HG03103 (cell line): ENCODE measurements at regions not wholly inside any gene's neighbourhood (a gene's known extent, or its start where the extent isn't known, plus 50 kb on each side); places are given as distances from the start of the nearest gene placed in this dataset.

Experiments used
- ATAC-seq: cut with Tn5 transposase; IDR thresholded peaks from one replicate; pipeline ENCODE4 v1.9.1; 2021; ENCODE audit warnings: low read depth; ENCODE audit not compliant: unreplicated experiment

- ATAC-seq: no peak
These were observed 164.7 kb upstream of the SMAD3 start for GRCh38 chr15:66900586-66901310.

- ATAC-seq: no peak
These were observed 163.9 kb upstream of the SMAD3 start for GRCh38 chr15:66901336-66902100.

- ATAC-seq: no peak
These were observed 160.2 kb upstream of the SMAD3 start for GRCh38 chr15:66905185-66905584.

DNA sequence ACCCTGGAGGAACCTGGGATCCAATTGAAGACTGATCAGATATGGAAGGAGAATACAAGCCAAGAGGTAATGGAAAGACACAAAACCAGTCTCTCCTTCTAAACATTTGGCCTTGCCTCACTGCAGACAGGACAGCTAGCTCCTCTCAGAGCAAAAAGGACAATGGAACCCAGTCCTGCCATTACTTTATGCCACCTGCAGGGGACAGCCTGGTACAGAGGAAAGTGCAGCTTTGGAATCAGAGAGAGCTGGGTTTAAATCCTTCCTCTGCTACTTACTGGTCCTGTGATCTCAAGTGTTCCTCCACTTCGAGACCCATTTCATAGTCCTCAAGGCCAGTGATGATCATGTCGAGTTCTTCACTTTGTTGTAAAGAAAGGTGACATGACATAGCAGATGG, 159.4 kb upstream of the SMAD3 start:
- no peak for ATAC-seq

- no peak for ATAC-seq
These were observed 158.5 kb upstream of the SMAD3 start for GRCh38 chr15:66906668-66907614.

- ATAC-seq: no peak
These were observed 157.3 kb upstream of the SMAD3 start for GRCh38 chr15:66907826-66908743.

GRCh38 chr15:66908744-66909095, 156.7 kb upstream of the SMAD3 start:
- no peak for ATAC-seq

GRCh38 chr15:66909381-66909890, 156.0 kb upstream of the SMAD3 start:
- no peak for ATAC-seq

GRCh38 chr15:66911131-66911700, 154.2 kb upstream of the SMAD3 start:
- ATAC-seq: no peak

GRCh38 chr15:66912001-66912400, 153.4 kb upstream of the SMAD3 start:
- ATAC-seq: no peak

- ATAC-seq: no peak
These were observed 153.0 kb upstream of the SMAD3 start for GRCh38 chr15:66912441-66912840.

- ATAC-seq: no peak
These were observed 147.4 kb upstream of the SMAD3 start for GRCh38 chr15:66917904-66918448.

GRCh38 chr15:66919421-66919820, 146.0 kb upstream of the SMAD3 start:
- ATAC-seq: no peak

- no peak for ATAC-seq
These were observed 144.0 kb upstream of the SMAD3 start for GRCh38 chr15:66921319-66921915.

DNA sequence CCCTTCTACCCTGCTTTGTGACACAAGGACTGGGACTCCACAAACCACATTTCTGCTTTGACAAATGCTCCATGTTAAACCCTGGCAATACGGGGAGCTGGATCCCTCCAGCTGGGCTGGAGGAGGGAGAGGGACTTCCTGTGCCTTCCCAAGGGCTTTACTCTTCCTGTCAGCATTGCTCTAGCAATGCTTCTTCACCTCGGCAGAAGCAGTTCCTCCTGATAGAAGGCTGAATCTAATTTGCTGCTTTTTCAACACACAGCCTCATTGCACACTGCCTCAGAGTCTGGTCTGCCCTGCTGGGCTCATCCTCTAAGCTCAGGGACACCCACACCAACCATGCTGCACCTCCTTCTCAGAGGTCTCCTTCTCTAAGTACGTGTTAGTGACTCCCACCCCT, 142.8 kb upstream of the SMAD3 start:
- no peak for ATAC-seq

GRCh38 chr15:66923438-66923881, 141.9 kb upstream of the SMAD3 start:
- ATAC-seq: no peak

- ATAC-seq: no peak
These were observed 140.5 kb upstream of the SMAD3 start for GRCh38 chr15:66924889-66925288.

DNA sequence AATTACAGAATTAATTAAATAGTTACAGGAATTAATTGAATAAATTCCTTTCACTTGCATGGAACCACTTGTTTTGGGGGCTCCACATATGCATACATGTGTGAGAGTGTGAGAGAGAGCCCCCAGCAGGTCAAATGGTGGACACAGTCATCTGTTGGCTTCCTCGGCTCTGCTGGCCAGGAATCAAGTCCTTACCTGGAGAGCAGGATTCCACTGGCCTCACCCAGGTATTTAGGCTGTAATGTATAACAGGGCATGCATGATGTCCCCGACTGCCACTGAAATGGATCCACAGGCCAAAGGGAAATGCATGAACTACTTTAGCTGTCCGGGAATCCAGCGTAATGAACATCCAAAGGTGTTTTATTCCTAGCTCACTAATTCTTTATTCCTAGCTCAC, 139.7 kb upstream of the SMAD3 start:
- no peak for ATAC-seq
